SH-SY5Y (cell line): ENCODE measurements at regions not wholly inside any gene's neighbourhood (a gene's known extent, or its start where the extent isn't known, plus 50 kb on each side); places are given as distances from the start of the nearest gene placed in this dataset.

ENCODE experiments used
- GATA2 ChIP-seq: IDR thresholded peaks from 2 replicates; pipeline ENCODE4 v1.6.1; 2011; ENCODE audit warnings: mild to moderate bottlenecking, low read depth, low read length
- GATA3 ChIP-seq: IDR thresholded peaks from 2 replicates; pipeline ENCODE4 v1.6.1; 2011; ENCODE audit warnings: low read depth, mild to moderate bottlenecking, low read length, moderate library complexity

- TF ChIP-seq GATA2, result no peak
- TF ChIP-seq GATA3, result no peak
These were observed 80.2 kb upstream of the ATP11B start for GRCh38 chr3:182713111-182713510.

GRCh38 chr3:182713743-182714517 is 79.4 kb upstream of the ATP11B start:
- no peak for TF ChIP-seq GATA3
- no peak for TF ChIP-seq GATA2

- TF ChIP-seq GATA2, result no peak
- TF ChIP-seq GATA3, result no peak
These were observed 78.3 kb upstream of the ATP11B start for GRCh38 chr3:182715006-182715405.

DNA sequence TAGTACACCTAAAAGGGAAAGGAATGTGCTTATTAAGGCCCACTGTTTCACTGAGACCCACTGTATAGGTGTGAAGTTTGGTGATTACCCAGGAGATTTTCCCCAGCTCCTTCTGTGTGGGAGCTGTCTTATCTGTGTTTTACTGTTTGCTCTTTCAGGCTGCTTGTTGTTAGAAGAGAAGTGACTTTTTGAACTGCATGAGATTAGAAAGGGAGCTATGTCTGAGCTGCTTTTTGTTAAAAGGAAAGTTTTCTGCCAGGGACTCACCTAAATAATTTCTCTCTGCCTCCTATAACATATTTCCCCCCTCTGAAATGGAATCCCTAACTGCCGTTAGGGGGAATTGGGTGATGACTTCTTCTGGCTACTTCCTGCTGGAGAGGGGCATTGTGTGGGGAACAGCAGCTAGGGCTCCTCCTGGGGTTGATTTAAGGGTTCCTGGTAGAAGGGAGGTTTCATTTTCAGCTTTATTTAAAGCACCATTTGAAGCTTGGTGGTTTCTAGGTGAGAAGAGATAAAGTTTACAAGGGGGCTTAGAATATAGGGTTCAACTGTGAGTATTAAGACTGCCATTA is 77.1 kb upstream of the ATP11B start:
- TF ChIP-seq GATA3, result no peak
- TF ChIP-seq GATA2, result no peak

GRCh38 chr3:182717216-182717615 is 76.1 kb upstream of the ATP11B start:
- no peak for TF ChIP-seq GATA3
- no peak for TF ChIP-seq GATA2

GRCh38 chr3:182722907-182723306 is 70.4 kb upstream of the ATP11B start:
- no peak for TF ChIP-seq GATA2
- no peak for TF ChIP-seq GATA3

- TF ChIP-seq GATA3, result no peak
- TF ChIP-seq GATA2, result no peak
These were observed 69.7 kb upstream of the ATP11B start for GRCh38 chr3:182723596-182723995.

DNA sequence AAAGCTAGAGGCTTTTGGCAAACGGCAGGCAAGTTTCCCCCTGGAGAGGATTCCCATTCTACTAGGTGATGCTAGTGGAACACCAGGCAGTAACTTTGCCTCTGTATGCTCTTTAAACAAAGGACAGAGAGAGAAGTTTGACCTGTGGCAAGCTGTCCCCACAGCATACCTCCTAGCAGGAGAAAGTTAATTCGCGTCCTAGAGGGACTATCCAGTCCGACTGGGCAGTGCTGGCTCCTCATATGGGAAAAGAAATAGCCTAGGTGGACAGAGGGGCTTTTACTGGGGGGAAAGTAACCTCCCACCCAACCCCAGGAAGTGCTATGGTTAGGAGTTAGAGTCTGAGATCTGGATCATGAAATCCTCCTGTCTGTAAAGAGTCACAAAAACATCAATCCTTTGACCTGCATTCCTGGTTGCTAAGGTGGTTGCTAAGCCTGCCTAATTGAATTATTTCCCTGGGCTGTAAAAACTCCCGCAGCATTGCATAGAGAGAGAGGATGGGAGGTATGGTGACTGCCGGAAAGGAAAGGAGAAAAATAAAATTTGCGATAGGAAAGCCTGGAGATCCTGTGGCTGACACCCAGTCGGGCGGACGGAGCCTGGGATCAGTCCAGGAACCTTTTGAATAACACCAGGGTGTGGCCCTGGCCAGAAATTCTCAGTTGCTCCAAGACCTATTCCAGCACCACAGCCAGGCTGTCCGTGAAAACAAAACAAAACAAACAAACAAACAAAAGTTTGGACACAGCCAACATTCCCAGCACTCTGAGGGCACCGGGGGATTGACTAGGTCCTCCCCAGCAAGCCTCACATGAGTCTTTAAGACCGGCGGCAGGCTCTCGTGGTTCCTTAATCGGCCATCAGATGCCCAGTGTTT is 67.7 kb upstream of the ATP11B start:
- TF ChIP-seq GATA3 (no peak), GATA2 (no peak)

GRCh38 chr3:182726258-182727142 is 66.8 kb upstream of the ATP11B start:
- TF ChIP-seq GATA3, result no peak
- TF ChIP-seq GATA2, result no peak

DNA sequence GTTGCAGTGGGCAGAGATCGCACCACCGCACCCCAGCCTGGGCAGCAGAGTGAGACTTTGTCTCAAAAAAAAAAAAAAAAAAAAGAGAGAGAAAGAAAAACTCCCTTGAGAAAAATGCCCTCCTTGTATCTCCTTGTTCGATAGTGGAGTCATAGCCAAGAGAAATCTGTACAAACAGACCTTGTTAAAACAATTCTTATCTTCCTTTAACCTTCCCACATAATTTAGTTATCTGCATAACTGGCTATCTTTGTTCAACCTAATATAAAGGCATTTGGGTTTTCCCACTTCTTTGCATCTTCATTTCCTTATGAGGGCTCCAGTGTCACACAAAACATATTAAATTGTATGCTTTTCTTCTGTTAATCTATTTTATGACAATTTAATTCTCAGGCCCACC is 65.1 kb upstream of the ATP11B start:
- TF ChIP-seq GATA3 (no peak), GATA2 (no peak)

DNA sequence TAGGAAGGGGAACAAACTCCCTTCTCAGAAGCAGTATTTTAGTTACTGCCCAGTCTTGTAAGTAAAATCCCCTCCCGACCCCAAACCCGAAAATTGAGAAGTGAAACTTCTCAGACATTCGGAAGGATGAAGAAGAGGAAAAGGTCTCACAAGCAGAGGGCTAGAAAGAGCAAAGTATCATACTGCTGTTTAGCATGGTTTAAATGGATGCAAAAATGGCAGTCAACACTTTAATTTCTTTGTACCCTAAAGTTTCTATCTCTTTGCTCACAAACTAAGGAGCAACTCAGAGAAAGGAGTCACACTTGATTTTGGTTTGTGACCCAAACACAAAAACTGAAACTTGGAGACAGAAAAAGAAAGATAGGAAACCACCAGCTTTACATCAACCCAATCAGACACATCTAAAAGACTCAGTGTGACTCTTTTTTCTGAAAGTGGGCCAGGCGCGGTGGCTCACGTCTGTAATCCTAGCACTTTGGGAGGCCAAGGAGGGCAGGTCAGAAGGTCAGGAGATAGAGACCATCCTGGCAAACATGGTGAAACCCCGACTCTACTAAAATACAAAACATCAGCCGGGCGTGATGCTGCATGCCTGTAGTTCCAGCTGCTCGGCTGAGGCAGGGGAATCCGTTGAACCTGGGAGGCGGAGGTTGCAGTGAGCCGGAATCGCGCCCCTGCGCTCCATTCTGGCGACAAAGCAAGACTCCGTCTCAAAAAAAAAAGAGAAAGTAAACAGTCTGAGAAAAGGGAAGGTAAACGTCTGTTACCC is 63.2 kb upstream of the ATP11B start:
- no peak for TF ChIP-seq GATA2

- TF ChIP-seq GATA3 (no peak), GATA2 (no peak)
These were observed 62.6 kb upstream of the ATP11B start for GRCh38 chr3:182730675-182731042.

DNA sequence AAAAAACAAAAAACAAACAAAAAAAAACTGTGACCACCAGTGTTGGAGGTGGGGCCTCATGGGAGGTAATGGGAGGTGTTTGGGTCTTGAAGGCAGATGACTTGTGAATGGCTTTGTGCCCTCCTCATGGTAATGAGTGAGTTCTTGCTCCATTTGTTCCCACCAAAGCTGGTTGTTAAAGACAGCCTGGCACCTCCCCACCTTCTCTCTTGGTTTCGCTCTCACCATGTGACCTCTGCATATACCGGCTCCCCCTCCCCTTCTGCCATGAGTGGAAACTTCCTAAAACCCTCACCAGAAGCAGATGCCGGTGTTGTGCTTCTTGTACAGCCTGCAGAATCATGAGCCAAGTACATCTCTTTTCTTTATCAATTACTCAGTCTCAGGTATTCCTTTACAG is 61.5 kb upstream of the ATP11B start:
- no peak for TF ChIP-seq GATA3
- TF ChIP-seq GATA2, result no peak
